ENCODE measurements at regions not wholly inside any gene's neighbourhood (a gene's known extent, or its start where the extent isn't known, plus 50 kb on each side); places are given as distances from the start of the nearest gene placed in this dataset.

DNA sequence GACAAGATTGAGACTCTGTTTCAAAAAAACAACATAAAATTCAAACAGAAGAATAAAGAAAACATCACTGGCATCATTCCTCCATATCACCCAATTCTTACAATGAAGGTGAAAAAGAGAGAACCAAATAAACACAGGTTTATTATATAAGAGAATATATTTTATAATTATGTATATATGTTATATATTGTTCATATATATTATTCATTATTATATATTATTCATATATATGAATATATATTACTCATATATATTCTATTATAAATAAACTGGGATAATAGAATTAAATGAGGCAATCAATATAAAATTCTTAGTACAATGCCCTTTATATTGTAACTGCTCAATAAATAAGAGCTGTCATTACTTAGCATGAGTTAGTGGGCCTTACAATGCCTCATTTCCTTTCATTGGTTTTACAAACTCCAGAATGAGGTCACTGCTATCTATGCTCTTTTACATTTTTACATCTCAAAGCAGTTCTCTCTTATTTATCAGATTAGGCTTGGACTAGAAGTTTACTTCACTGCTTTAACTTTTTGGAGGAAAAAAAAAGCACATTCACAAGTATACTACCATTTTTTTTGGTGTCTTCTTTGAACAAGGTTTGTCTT is 135.5 kb upstream of the TTC14 start:
- H3K27ac ChIP-seq (ENCODE audit: low read depth, low read length, poor library complexity, severe bottlenecking) = no peak overlapping the region
- ChIA-PET CTCF (no interaction called here), POLR2A (ENCODE audit: low non-redundant PET) (no interaction called here)
- H3K27me3 ChIP-seq (replicated peaks; ENCODE audit: insufficient read depth, low read depth, low read length, poor library complexity) = no peaks in the 10 kb centered on the region
- intact Hi-C loops (cut with micrococcal nuclease; ENCODE audit: unreplicated experiment) = no loop called here
- H3K36me3 ChIP-seq (ENCODE audit: insufficient read depth, low read length, poor library complexity, severe bottlenecking) = no peaks in the 10 kb centered on the region
- no peaks in the 10 kb centered on the region for H3K9me3 ChIP-seq (ENCODE audit: low read depth, low read length, poor library complexity, severe bottlenecking)
- no peak for DNase-seq (ENCODE audit: low spot score)
- H3K4me3 ChIP-seq (ENCODE audit: low read depth, low read length, poor library complexity, severe bottlenecking) = no peak overlapping the region
- no peaks in the 10 kb centered on the region for H3K4me1 ChIP-seq (ENCODE audit: insufficient read depth, low read length, poor library complexity, severe bottlenecking)
- TF ChIP-seq, protein P1, sequence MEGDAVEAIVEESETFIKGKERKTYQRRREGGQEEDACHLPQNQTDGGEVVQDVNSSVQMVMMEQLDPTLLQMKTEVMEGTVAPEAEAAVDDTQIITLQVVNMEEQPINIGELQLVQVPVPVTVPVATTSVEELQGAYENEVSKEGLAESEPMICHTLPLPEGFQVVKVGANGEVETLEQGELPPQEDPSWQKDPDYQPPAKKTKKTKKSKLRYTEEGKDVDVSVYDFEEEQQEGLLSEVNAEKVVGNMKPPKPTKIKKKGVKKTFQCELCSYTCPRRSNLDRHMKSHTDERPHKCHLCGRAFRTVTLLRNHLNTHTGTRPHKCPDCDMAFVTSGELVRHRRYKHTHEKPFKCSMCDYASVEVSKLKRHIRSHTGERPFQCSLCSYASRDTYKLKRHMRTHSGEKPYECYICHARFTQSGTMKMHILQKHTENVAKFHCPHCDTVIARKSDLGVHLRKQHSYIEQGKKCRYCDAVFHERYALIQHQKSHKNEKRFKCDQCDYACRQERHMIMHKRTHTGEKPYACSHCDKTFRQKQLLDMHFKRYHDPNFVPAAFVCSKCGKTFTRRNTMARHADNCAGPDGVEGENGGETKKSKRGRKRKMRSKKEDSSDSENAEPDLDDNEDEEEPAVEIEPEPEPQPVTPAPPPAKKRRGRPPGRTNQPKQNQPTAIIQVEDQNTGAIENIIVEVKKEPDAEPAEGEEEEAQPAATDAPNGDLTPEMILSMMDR (conservative IDR thresholded peaks at IDR 0.05; ENCODE audit: low read depth, low read length) = no peak
- no peak for TF ChIP-seq EZH2 (IDR thresholded peaks at IDR 0.05; ENCODE audit: borderline replicate concordance, low read depth, low read length, poor library complexity, severe bottlenecking)
- BruUV-seq (replicated peaks) = no TSS peak

- BruUV-seq (replicated peaks) = no TSS peak
- POLR2A ChIA-PET (ENCODE audit: low non-redundant PET) = no interaction called here
Measured at GRCh38 chr3:180467177-180467576, 134.8 kb upstream of the TTC14 start.

DNA sequence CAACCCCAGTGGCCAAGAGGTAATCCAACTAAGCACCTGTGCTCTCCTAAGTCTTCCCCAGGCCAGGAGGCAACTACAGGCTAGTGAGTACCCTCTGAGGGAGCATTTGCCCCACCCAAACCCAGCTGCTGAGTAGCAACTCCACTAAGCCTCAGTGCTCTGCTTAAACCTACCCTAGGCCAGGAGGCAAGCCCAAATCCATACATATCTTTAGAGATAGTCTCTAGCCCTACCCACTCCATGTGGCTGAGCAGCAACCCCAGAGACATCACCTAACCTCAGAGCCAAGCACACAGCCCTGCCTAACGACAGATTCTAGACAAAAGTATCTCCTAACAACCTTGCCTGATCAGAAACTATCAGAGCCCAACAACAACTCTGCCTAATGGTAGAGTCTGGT is 132.8 kb upstream of the TTC14 start:
- Histone ChIP-seq H3K4me1 (ENCODE audit: insufficient read depth, low read length, poor library complexity, severe bottlenecking) (no peaks in the 10 kb centered on the region), H3K4me3 (ENCODE audit: low read depth, low read length, poor library complexity, severe bottlenecking) (no peak overlapping the region), H3K9me3 (ENCODE audit: low read depth, low read length, poor library complexity, severe bottlenecking) (no peaks in the 10 kb centered on the region), H3K27me3 (replicated peaks; ENCODE audit: insufficient read depth, low read depth, low read length, poor library complexity) (no peaks in the 10 kb centered on the region), H3K36me3 (ENCODE audit: insufficient read depth, low read length, poor library complexity, severe bottlenecking) (no peaks in the 10 kb centered on the region), H3K27ac (ENCODE audit: low read depth, low read length, poor library complexity, severe bottlenecking) (no peak overlapping the region)
- no peak for DNase-seq (ENCODE audit: low spot score)
- CTCF ChIA-PET = interaction anchor here (0.5 kb wide), 1 partner anchor 8 kb away, joined by 3 read pairs; no protein-coding TSS in a partner anchor
- BruUV-seq (replicated peaks) = no TSS peak
- intact Hi-C loops (cut with micrococcal nuclease; ENCODE audit: unreplicated experiment) = no loop called here
- POLR2A ChIA-PET (ENCODE audit: low non-redundant PET) = no interaction called here
- no peak for TF ChIP-seq EZH2 (IDR thresholded peaks at IDR 0.05; ENCODE audit: borderline replicate concordance, low read depth, low read length, poor library complexity, severe bottlenecking)
- TF ChIP-seq, protein P1 (conservative IDR thresholded peaks at IDR 0.05; ENCODE audit: low read depth, low read length) = no peak

More at GRCh38 chr3:180467177-180467576, 134.8 kb upstream of the TTC14 start:
- DNase-seq (ENCODE audit: low spot score) = no peak
- intact Hi-C loops (cut with micrococcal nuclease; ENCODE audit: unreplicated experiment) = no loop called here
- CTCF ChIA-PET = no interaction called here
- no peaks in the 10 kb centered on the region for H3K9me3 ChIP-seq (ENCODE audit: low read depth, low read length, poor library complexity, severe bottlenecking)
- H3K4me3 ChIP-seq (ENCODE audit: low read depth, low read length, poor library complexity, severe bottlenecking) = no peak overlapping the region
- TF ChIP-seq EZH2 (IDR thresholded peaks at IDR 0.05; ENCODE audit: borderline replicate concordance, low read depth, low read length, poor library complexity, severe bottlenecking) = no peak
- TF ChIP-seq, protein P1 (conservative IDR thresholded peaks at IDR 0.05; ENCODE audit: low read depth, low read length) = no peak
- H3K36me3 ChIP-seq (ENCODE audit: insufficient read depth, low read length, poor library complexity, severe bottlenecking) = no peaks in the 10 kb centered on the region
- no peak overlapping the region for H3K27ac ChIP-seq (ENCODE audit: low read depth, low read length, poor library complexity, severe bottlenecking)
- H3K4me1 ChIP-seq (ENCODE audit: insufficient read depth, low read length, poor library complexity, severe bottlenecking) = no peaks in the 10 kb centered on the region
- no peaks in the 10 kb centered on the region for H3K27me3 ChIP-seq (replicated peaks; ENCODE audit: insufficient read depth, low read depth, low read length, poor library complexity)
